DND-41 (cell line): ENCODE measurements at regions not wholly inside any gene's neighbourhood (a gene's known extent, or its start where the extent isn't known, plus 50 kb on each side); places are given as distances from the start of the nearest gene placed in this dataset.

Source experiments
- CTCF ChIP-seq: IDR thresholded peaks from 2 replicates; pipeline ENCODE4 v1.5.1; 2012; ENCODE audit warnings: borderline replicate concordance, low read length, moderate library complexity, mild to moderate bottlenecking; ENCODE audit not compliant: poor library complexity, severe bottlenecking; ENCODE audit errors: extremely low read depth
- EZH2 ChIP-seq: IDR thresholded peaks from 3 replicates; pipeline ENCODE4 v1.6.1; 2012; ENCODE audit warnings: borderline replicate concordance, low read depth, mild to moderate bottlenecking, moderate library complexity, low read length, inconsistent platforms; ENCODE audit not compliant: severe bottlenecking

GRCh38 chr6:156650896-156651390, 126.2 kb upstream of the ARID1B start:
- no peak for TF ChIP-seq CTCF
- TF ChIP-seq EZH2 = no peak
